PC-3 (cell line): ENCODE measurements at regions not wholly inside any gene's neighbourhood (a gene's known extent, or its start where the extent isn't known, plus 50 kb on each side); places are given as distances from the start of the nearest gene placed in this dataset.
"Not testable (repeated sequence)": the region's sequence is repeated elsewhere in the genome, so short reads cannot be mapped to it uniquely, and the experiment has no call there.

Source experiments
- ATAC-seq: fragments of 200-7000 bp; cut with Tn5 transposase; 2 replicates; pipeline ENCODE4 v1.9.1; 2020; ENCODE audit warnings: mild to moderate bottlenecking, moderate library complexity
- BruUV-seq: library from RNA; stranded (reverse); fragments of 400-500 nt; replicated peaks from 2 replicates; lab custom pipeline; 2021; lab: Mats Ljungman, UMichigan
- CTCF ChIA-PET: fragments of 300-600 bp; sonication (Branson Sonifier 250); formaldehyde crosslinking; loops from one replicate; lab custom pipeline; 2022; ENCODE audit warnings: antibody characterized with exemption; lab: Charles Lee
- POLR2A ChIA-PET: fragments of 300-600 bp; sonication (Branson Sonifier 250); formaldehyde crosslinking; loops from one replicate; lab custom pipeline; 2022; ENCODE audit warnings: antibody characterized with exemption; ENCODE audit not compliant: unreplicated experiment; lab: Charles Lee
- DNase-seq: peaks from one replicate; pipeline ENCODE4 v3.0.0-alpha.2; 2015
- H2AFZ ChIP-seq: fragments of 300-600 bp; sonication (generic); 2 replicates; pipeline ENCODE4 v1.6.0; 2016; ENCODE audit warnings: antibody characterized with exemption, low read length
- H3F3A ChIP-seq: fragments of 300-600 bp; sonication (generic); one replicate; pipeline ENCODE4 v1.6.0; 2017; ENCODE audit warnings: antibody characterized with exemption, low read length, control low read depth, mild to moderate bottlenecking; ENCODE audit not compliant: unreplicated experiment
- H3K27ac ChIP-seq: fragments of 300-600 bp; sonication (generic); 2 replicates; pipeline ENCODE4 v1.5.1; 2016; ENCODE audit warnings: mild to moderate bottlenecking, low read length
- H3K27me3 ChIP-seq: fragments of 300-600 bp; sonication (generic); 2 replicates; pipeline ENCODE4 v1.6.1; 2016; ENCODE audit warnings: low read length, mixed read lengths
- H3K36me3 ChIP-seq: fragments of 300-600 bp; sonication (generic); 2 replicates; pipeline ENCODE4 v1.6.1; 2016; ENCODE audit warnings: low read depth, mixed run types, low read length, mixed read lengths
- H3K4me1 ChIP-seq: fragments of 300-600 bp; sonication (generic); 2 replicates; pipeline ENCODE4 v1.5.1; 2016; ENCODE audit warnings: low read length; ENCODE audit not compliant: insufficient read depth
- H3K4me2 ChIP-seq: fragments of 300-600 bp; sonication (generic); 2 replicates; pipeline ENCODE4 v1.6.0; 2016; ENCODE audit warnings: low read length
- H3K4me3 ChIP-seq: fragments of 300-600 bp; sonication (generic); 2 replicates; pipeline ENCODE4 v1.5.1; 2016; ENCODE audit warnings: mild to moderate bottlenecking, low read length, mixed read lengths
- H3K79me2 ChIP-seq: fragments of 300-600 bp; sonication (generic); 2 replicates; pipeline ENCODE4 v1.6.1; 2017; ENCODE audit warnings: low read length, mixed read lengths
- H3K9ac ChIP-seq: fragments of 300-600 bp; sonication (generic); 2 replicates; pipeline ENCODE4 v1.6.0; 2016; ENCODE audit warnings: mild to moderate bottlenecking, low read length
- H3K9me2 ChIP-seq: fragments of 300-600 bp; sonication (generic); replicated peaks from 2 replicates; pipeline ENCODE4 v1.6.1; 2016; ENCODE audit warnings: mixed run types, low read length, mixed read lengths
- H3K9me3 ChIP-seq: fragments of 300-600 bp; sonication (generic); 2 replicates; pipeline ENCODE4 v1.6.1; 2016; ENCODE audit warnings: low read length, mixed read lengths
- H4K20me1 ChIP-seq: fragments of 300-600 bp; sonication (generic); 2 replicates; pipeline ENCODE4 v1.6.1; 2016; ENCODE audit warnings: low read length, mixed read lengths
- EZH2 ChIP-seq: fragments of 300-600 bp; sonication (generic); IDR thresholded peaks from one replicate; pipeline ENCODE4 v1.6.1; 2017; ENCODE audit warnings: antibody characterized with exemption, mild to moderate bottlenecking, low read length; ENCODE audit not compliant: unreplicated experiment
- EZH2phosphoT487 ChIP-seq: fragments of 300-600 bp; sonication (generic); IDR thresholded peaks from 2 replicates; pipeline ENCODE4 v1.6.1; 2018; ENCODE audit warnings: mild to moderate bottlenecking, antibody characterized with exemption, low read length, borderline replicate concordance
- intact Hi-C: fragments of 100-400 bp; cut with micrococcal nuclease; formaldehyde crosslinking; loops from 2 replicates; pipeline ENCODE4 v1.9.0; 2023
- TF ChIP-seq, protein P1 (sequence below): fragments of 300-600 bp; sonication (generic); conservative IDR thresholded peaks from 2 replicates; pipeline ENCODE4 v1.5.1; 2017; ENCODE audit warnings: antibody characterized with exemption, low read depth, mild to moderate bottlenecking, low read length

DNA sequence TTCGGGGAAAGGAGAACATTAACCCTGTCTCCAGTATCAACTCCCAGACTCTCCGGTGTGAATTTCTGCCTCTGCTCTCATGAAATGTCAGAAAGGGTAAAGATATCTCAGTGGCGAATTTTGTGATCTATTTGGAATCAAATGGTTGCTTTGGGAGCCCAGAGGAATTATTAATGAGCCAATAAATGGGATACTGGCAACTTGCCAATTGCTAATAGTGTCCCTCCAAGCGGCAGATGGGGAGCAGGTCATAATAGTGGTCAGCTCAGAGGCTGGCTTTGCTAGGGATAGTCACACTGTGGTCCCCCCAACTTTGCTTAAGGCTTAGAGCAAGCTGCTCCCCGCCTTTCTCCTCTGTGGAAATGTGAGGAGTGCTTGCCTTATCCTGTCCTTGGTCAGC is 176.1 kb upstream of the KL start:
- Histone ChIP-seq H3K36me3 (no peaks in the 10 kb centered on the region), H3F3A (no peaks in the 10 kb centered on the region), H3K4me1 (peaks cover 20% of the 10 kb centered on the region), H3K9me2 (no peaks in the 10 kb centered on the region), H2AFZ (no peak overlapping the region), H3K9me3 (no peaks in the 10 kb centered on the region), H3K79me2 (no peaks in the 10 kb centered on the region), H3K27ac (no peak overlapping the region), H3K4me3 (no peak overlapping the region), H3K9ac (no peak overlapping the region), H3K4me2 (no peak overlapping the region), H3K27me3 (no peaks in the 10 kb centered on the region), H4K20me1 (no peaks in the 10 kb centered on the region)
- ATAC-seq (no peak), DNase-seq (no peak)
- no TSS peak for BruUV-seq
- intact Hi-C loops = no loop called here
- ChIA-PET CTCF (no interaction called here), POLR2A (no interaction called here)
- TF ChIP-seq EZH2phosphoT487 = no peak

DNA sequence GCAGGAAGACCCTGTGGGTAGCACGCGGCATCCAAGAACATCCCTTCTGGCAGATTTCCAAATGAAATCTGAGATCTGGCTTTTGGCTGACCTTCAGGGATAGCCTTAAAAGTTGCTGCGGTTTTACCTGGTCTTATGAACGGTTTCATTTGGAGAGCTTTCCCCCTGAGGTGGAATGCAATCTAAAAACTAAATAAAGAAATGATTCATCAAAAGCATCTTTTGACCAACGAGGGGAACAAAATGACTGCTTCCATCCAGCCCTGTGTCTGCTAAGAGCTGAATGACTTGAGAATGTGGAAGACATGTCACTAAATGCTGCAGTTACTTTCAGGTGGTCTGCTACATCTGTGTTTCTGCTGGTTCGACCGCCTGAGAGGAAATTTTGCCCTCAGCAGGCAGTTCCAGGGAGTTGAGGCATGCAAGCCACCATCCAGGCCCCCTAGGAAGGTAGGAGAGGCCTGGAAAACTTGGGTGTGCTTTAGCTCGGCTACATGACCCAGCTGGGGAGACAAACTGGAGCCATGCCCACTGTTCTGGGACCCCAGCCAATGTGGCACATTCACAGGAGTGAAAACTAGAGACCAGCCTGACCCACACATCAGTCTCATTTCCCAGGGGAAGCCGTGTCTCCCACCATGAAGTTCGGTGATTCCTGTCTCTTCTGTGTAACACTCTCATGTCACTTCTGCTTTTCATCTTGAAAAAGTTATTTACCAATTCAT is 175.1 kb upstream of the KL start:
- POLR2A ChIA-PET = no interaction called here
- ATAC-seq = no peak

DNA sequence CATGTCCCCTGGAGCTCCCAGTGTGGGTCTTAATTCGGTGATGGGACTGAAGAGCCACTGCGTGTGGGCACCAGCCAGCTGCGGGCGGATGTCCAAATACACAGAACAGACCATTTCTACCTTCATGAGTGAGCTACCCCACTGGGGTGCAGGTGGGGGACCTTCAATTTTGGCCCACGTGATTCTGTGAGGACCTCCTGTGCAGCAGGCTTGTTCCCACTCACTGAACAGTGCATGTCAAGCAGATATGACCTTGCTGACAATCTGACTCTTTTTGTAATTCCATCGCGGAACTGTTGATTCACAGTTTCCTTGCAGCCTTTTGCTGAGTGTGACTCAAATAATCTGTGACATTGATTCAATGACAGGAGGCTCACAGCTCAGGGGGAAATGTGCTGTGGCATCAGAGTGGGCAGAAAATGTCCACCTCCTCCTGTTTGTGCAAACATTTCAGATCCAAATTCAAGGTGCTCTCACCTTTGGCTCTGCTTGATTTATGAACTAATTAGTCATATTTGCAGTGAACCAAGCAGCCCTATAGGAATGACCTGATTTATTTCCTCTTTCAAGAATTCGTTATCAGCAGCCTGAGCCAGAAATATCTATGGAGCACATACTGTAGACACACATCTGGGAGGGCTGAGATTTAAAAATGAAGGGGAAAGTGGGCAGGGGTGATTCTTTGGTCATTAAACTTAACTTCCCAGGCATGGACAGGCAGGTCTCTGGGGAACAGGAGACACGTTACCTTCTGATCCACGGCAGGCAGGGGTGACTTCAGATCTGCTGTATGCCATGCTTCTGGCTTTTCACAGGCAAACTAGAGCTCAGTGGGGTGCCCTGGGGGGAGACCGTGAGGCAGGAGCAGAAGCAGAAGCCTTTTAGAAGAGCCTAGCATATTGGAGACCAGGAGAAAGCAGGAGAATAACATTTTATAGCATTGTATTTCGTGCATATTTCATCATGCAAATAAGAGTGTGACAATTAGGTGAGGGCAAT is 170.0 kb upstream of the KL start:
- H3K9me2 ChIP-seq = no peaks in the 10 kb centered on the region
- no peaks in the 10 kb centered on the region for H3K27me3 ChIP-seq
- H3K36me3 ChIP-seq = no peaks in the 10 kb centered on the region
- intact Hi-C loops = no loop called here
- H3K9me3 ChIP-seq = no peaks in the 10 kb centered on the region
- no peaks in the 10 kb centered on the region for H3K79me2 ChIP-seq
- no peaks in the 10 kb centered on the region for H4K20me1 ChIP-seq
- H3F3A ChIP-seq = no peaks in the 10 kb centered on the region
- no peak overlapping the region for H3K4me2 ChIP-seq
- peaks cover 18% of the 10 kb centered on the region for H3K4me1 ChIP-seq
- no peak overlapping the region for H2AFZ ChIP-seq
- CTCF ChIA-PET = no interaction called here
- DNase-seq (peak; percentile 12), ATAC-seq (peak; percentile 11; the same call in 1 of the 2 replicates)
- no TSS peak for BruUV-seq
- no peak overlapping the region for H3K27ac ChIP-seq
- H3K9ac ChIP-seq = no peak overlapping the region
- no peak overlapping the region for H3K4me3 ChIP-seq
- TF ChIP-seq EZH2 = no peak
- no peak for TF ChIP-seq EZH2phosphoT487
- TF ChIP-seq, protein P1, sequence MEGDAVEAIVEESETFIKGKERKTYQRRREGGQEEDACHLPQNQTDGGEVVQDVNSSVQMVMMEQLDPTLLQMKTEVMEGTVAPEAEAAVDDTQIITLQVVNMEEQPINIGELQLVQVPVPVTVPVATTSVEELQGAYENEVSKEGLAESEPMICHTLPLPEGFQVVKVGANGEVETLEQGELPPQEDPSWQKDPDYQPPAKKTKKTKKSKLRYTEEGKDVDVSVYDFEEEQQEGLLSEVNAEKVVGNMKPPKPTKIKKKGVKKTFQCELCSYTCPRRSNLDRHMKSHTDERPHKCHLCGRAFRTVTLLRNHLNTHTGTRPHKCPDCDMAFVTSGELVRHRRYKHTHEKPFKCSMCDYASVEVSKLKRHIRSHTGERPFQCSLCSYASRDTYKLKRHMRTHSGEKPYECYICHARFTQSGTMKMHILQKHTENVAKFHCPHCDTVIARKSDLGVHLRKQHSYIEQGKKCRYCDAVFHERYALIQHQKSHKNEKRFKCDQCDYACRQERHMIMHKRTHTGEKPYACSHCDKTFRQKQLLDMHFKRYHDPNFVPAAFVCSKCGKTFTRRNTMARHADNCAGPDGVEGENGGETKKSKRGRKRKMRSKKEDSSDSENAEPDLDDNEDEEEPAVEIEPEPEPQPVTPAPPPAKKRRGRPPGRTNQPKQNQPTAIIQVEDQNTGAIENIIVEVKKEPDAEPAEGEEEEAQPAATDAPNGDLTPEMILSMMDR = no peak
- POLR2A ChIA-PET = no interaction called here

More for the DNA sequence above, 175.1 kb upstream of the KL start:
- no peaks in the 10 kb centered on the region for H4K20me1 ChIP-seq
- TF ChIP-seq EZH2 (no peak), EZH2phosphoT487 (no peak)
- TF ChIP-seq, protein P1 = no peak
- no peaks in the 10 kb centered on the region for H3K79me2 ChIP-seq
- no peaks in the 10 kb centered on the region for H3K27me3 ChIP-seq
- no peak overlapping the region for H3K4me2 ChIP-seq
- intact Hi-C loops = no loop called here
- H3K9me2 ChIP-seq = no peaks in the 10 kb centered on the region
- no peak for DNase-seq
- no peak overlapping the region for H2AFZ ChIP-seq
- no peaks in the 10 kb centered on the region for H3F3A ChIP-seq
- peaks cover 24% of the 10 kb centered on the region for H3K4me1 ChIP-seq
- H3K4me3 ChIP-seq = no peak overlapping the region
- no peaks in the 10 kb centered on the region for H3K9me3 ChIP-seq
- BruUV-seq = no TSS peak
- H3K27ac ChIP-seq = no peak overlapping the region
- CTCF ChIA-PET = no interaction called here
- H3K36me3 ChIP-seq = no peaks in the 10 kb centered on the region
- no peak overlapping the region for H3K9ac ChIP-seq

- H3K9ac ChIP-seq, H2AFZ ChIP-seq, H3K4me2 ChIP-seq, H3K36me3 ChIP-seq, CTCF ChIA-PET, intact Hi-C loops, ATAC-seq, H3K27ac ChIP-seq, POLR2A ChIA-PET, H3F3A ChIP-seq, H3K4me3 ChIP-seq, H3K9me3 ChIP-seq, H3K79me2 ChIP-seq, H3K27me3 ChIP-seq, H3K9me2 ChIP-seq, H4K20me1 ChIP-seq, BruUV-seq, DNase-seq: not testable (repeated sequence)
- peaks cover 20% of the 10 kb centered on the region for H3K4me1 ChIP-seq
Measured at GRCh38 chr13:32847976-32848375, 168.2 kb upstream of the KL start.
